ENCODE measurements at regions not wholly inside any gene's neighbourhood (a gene's known extent, or its start where the extent isn't known, plus 50 kb on each side); places are given as distances from the start of the nearest gene placed in this dataset.

- Histone ChIP-seq H3K27ac (ENCODE audit: low read depth, low read length) (no peak overlapping the region), H3K23ac (ENCODE audit: insufficient read length) (no peak overlapping the region), H3K4ac (replicated peaks; ENCODE audit: insufficient read length, low read depth, low read length) (no peak overlapping the region), H3K14ac (ENCODE audit: insufficient read length) (no peak overlapping the region), H3K4me2 (ENCODE audit: insufficient read depth in 1 of 2, low read depth in 2 of 2, low read length in 2 of 2) (no peak overlapping the region), H2AFZ (ENCODE audit: low read length) (no peak overlapping the region), H3K23me2 (ENCODE audit: low read depth, low read length) (no peaks in the 10 kb centered on the region), H3K9me3 (ENCODE audit: insufficient read depth in 2 of 2, low read depth in 1 of 2, low read length in 1 of 2) (no peaks in the 10 kb centered on the region), H4K8ac (ENCODE audit: extremely low read depth, insufficient read depth, low read length) (no peak overlapping the region), H3K79me1 (ENCODE audit: low read depth, low read length) (no peaks in the 10 kb centered on the region), H3K79me2 (ENCODE audit: control insufficient read depth in 1 of 2, insufficient read depth in 2 of 2, low read length in 2 of 2) (no peaks in the 10 kb centered on the region), H2AK5ac (ENCODE audit: low read depth, low read length) (no peak overlapping the region), H3K4me1 (replicated peaks in 1 of 4; ENCODE audit: control insufficient read depth in 3 of 4, insufficient read depth in 4 of 4, low read length in 3 of 4) (no peaks in the 10 kb centered on the region), H4K5ac (ENCODE audit: insufficient read length, low read depth, low read length) (no peak overlapping the region), H3K18ac (ENCODE audit: extremely low read depth, low read length) (no peak overlapping the region), H3K9ac (replicated peaks in 1 of 4; ENCODE audit: extremely low read depth in 1 of 4, low read depth in 3 of 4, low read length in 3 of 4) (no peak overlapping the region), H3K36me3 (ENCODE audit: control insufficient read depth in 2 of 4, insufficient read depth in 4 of 4, low read length in 3 of 4) (no peaks in the 10 kb centered on the region), H2BK5ac (ENCODE audit: low read depth, low read length) (no peak overlapping the region), H3K4me3 (ENCODE audit: extremely low read depth in 1 of 4, insufficient read depth in 2 of 4, low read depth in 3 of 4, low read length in 4 of 4) (no peak overlapping the region), H4K91ac (replicated peaks; ENCODE audit: insufficient read length, low read length) (no peak overlapping the region), H4K20me1 (replicated peaks in 1 of 2; ENCODE audit: control insufficient read depth in 1 of 2, insufficient read depth in 2 of 2, low read length in 2 of 2) (no peaks in the 10 kb centered on the region), H3K56ac (replicated peaks; ENCODE audit: insufficient read length, low read depth, low read length) (no peak overlapping the region), H2BK20ac (ENCODE audit: low read length) (no peak overlapping the region), H2BK12ac (ENCODE audit: low read depth, low read length) (no peak overlapping the region), H3K27me3 (replicated peaks in 1 of 4; ENCODE audit: control insufficient read depth in 3 of 4, extremely low read depth in 1 of 4, insufficient read depth in 3 of 4, low read length in 3 of 4) (no peaks in the 10 kb centered on the region), H2BK120ac (replicated peaks; ENCODE audit: low read depth, low read length) (no peak overlapping the region), H2BK15ac (ENCODE audit: low read length) (no peak overlapping the region)
- no peak for DNase-seq (ENCODE audit: low read depth in 1 of 2, low spot score in 2 of 2)
- CTCF ChIA-PET (ENCODE audit: partially characterized antibody): interaction anchor here (1.7 kb wide), 1 partner anchor 136 kb away, joined by 4 read pairs; no protein-coding TSS in a partner anchor
- POLR2A ChIA-PET (ENCODE audit: partially characterized antibody): no interaction called here
- TF ChIP-seq ATF3 (IDR thresholded peaks at IDR 0.05; ENCODE audit: insufficient read depth, low read depth, low read length): no peak
- no peak for TF ChIP-seq EP300 (IDR thresholded peaks at IDR 0.05; ENCODE audit: borderline replicate concordance in 1 of 2, low read depth in 2 of 2, low read length in 2 of 2)
- no peak for TF ChIP-seq JUND (IDR thresholded peaks at IDR 0.05; ENCODE audit: low read length)
- TF ChIP-seq, protein P1, sequence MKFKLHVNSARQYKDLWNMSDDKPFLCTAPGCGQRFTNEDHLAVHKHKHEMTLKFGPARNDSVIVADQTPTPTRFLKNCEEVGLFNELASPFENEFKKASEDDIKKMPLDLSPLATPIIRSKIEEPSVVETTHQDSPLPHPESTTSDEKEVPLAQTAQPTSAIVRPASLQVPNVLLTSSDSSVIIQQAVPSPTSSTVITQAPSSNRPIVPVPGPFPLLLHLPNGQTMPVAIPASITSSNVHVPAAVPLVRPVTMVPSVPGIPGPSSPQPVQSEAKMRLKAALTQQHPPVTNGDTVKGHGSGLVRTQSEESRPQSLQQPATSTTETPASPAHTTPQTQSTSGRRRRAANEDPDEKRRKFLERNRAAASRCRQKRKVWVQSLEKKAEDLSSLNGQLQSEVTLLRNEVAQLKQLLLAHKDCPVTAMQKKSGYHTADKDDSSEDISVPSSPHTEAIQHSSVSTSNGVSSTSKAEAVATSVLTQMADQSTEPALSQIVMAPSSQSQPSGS (IDR thresholded peaks at IDR 0.05; ENCODE audit: low read length): no peak
- TF ChIP-seq YY1 (IDR thresholded peaks at IDR 0.05; ENCODE audit: low read depth, low read length): no peak
- TF ChIP-seq POLR2A (IDR thresholded peaks at IDR 0.05; ENCODE audit: control extremely low read depth in 1 of 2, low read depth in 2 of 2, low read length in 2 of 2): no peak
- no peak for TF ChIP-seq HDAC2 (IDR thresholded peaks at IDR 0.05; ENCODE audit: borderline replicate concordance in 1 of 2, low read depth in 2 of 2, low read length in 2 of 2)
- TF ChIP-seq RBBP5 (IDR thresholded peaks at IDR 0.05; ENCODE audit: borderline replicate concordance, low read depth, low read length): no peak
- FAIRE-seq: no peak
Observed at GRCh38 chr6:91193446-91193845, 606.6 kb upstream of the MAP3K7 start.

Measured in H1 (cell line).